Fibroblast of skin of left biceps (primary cell): ENCODE measurements at regions not wholly inside any gene's neighbourhood (a gene's known extent, or its start where the extent isn't known, plus 50 kb on each side); places are given as distances from the start of the nearest gene placed in this dataset.
A peak's percentile ranks its signal among the peaks of the same experiment; 100 is the strongest.
"Not testable (repeated sequence)": the region's sequence is repeated elsewhere in the genome, so short reads cannot be mapped to it uniquely, and the experiment has no call there.

Source experiments
- DNase-seq, 2 experiments: peaks; one replicate each; pipeline ENCODE4 v3.0.0-alpha.2; 2013; ENCODE audit warnings: low read depth in 2 of 2

DNA sequence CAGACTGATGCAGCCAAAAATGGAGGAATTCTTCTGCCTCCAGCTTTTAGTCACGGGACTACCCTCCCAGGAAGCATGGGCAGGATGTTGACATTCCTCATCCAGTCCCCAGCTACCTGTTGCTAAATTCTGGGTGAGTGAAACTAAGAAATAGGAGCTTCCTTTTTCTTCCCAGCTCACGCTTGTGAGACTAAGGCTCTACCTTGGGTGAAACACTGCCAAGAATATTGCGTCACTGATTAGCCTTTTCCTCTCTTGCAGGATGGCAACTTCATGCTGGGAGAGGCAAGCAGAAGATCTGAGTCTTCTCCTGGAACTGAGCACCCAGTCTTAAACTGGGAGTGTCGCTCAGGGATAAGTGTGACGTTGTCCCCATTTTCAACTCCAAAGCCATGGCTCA lies 59.7 kb downstream of the RNU2-63P start:
- not testable (repeated sequence) for DNase-seq

- DNase-seq: not testable (repeated sequence)
Observed at GRCh38 chr2:87949008-87949407, 67.3 kb downstream of the RNU2-63P start.

- not testable (repeated sequence) for DNase-seq
Observed at GRCh38 chr2:87946644-87947370, 69.5 kb downstream of the RNU2-63P start.

- DNase-seq: not testable (repeated sequence)
Observed at GRCh38 chr2:87939299-87939698, 77.0 kb downstream of the RNU2-63P start.

DNA sequence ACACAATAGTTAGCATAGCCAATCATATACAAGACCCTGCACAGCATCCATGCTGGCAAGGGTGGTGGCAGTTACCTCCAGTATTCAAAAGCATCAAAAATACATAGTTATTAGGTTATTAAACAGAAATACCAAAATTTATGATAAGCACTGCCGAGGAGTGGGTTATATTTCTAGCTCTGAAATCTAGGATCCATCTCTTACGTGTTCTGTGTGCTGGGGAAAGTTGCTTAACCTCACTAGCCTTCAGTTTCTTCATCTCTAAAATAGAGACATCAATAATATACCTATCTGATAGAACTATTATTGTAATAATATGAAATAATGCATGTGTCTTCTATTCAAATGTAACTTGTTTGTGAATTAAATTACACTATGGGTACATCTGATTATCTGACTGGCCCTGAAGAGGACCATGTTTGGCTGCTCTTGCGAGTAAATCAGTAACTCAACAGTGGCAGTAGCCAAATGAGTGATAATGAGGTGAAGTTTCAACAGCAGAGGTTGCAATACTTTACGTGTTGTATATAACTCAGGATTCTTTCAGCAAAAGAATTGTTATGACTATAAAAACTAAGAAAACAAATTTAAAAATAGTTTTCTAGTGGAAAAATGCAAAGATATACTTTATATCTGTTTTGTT lies 93.5 kb upstream of the RGPD2 start:
- not testable (repeated sequence) for DNase-seq

- DNase-seq: not testable (repeated sequence)
Observed at GRCh38 chr2:87917194-87917593, 91.6 kb upstream of the RGPD2 start.

- DNase-seq: not testable (repeated sequence)
Observed at GRCh38 chr2:87910848-87911247, 85.3 kb upstream of the RGPD2 start.

- DNase-seq: not testable (repeated sequence)
Observed at GRCh38 chr2:87909042-87909441, 83.4 kb upstream of the RGPD2 start.

- DNase-seq: not testable (repeated sequence)
Observed at GRCh38 chr2:87907556-87908099, 82.0 kb upstream of the RGPD2 start.

GRCh38 chr2:87903242-87904114 lies 77.9 kb upstream of the RGPD2 start:
- DNase-seq: peak in 1 of 2 experiments; percentile 34

DNA sequence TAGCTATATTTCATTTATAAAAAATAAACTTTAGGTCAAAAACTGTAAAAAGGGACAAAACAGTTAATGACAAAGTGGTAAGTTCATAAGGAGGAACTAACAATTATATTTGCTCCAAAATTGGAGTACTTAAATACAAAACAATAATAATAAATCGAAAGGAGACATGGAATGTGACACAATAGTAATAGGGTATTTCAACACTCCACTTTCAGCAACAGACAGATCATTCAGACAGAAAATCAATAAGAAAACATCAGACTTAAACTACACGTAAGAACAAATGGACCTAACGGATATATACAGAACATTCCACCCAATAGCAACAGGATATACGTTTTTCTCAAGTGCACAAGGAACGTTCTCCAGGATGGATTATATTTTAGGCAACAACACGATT lies 58.1 kb upstream of the RGPD2 start:
- not testable (repeated sequence) for DNase-seq
